Osteoblast (primary cell): ENCODE measurements at regions not wholly inside any gene's neighbourhood (a gene's known extent, or its start where the extent isn't known, plus 50 kb on each side); places are given as distances from the start of the nearest gene placed in this dataset.

Experiments used
- DNase-seq: peaks from one replicate; pipeline ENCODE4 v3.0.0; 2011; ENCODE audit warnings: low spot score, mixed read lengths; ENCODE audit not compliant: insufficient read length; ENCODE audit errors: missing footprints
- H2AFZ ChIP-seq: 2 replicates; pipeline ENCODE4 v1.6.0; 2011; ENCODE audit warnings: mild to moderate bottlenecking, low read length
- H3K27ac ChIP-seq: 2 replicates; pipeline ENCODE4 v1.5.1; 2011; ENCODE audit warnings: mild to moderate bottlenecking, low read depth, low read length, moderate library complexity
- H3K27me3 ChIP-seq: 2 replicates; pipeline ENCODE4 v1.6.0; 2012; ENCODE audit warnings: mild to moderate bottlenecking, control low read depth, inconsistent platforms, low read length, moderate library complexity; ENCODE audit not compliant: insufficient read depth
- H3K36me3 ChIP-seq: 2 replicates; pipeline ENCODE4 v1.5.1; 2011; ENCODE audit warnings: mild to moderate bottlenecking, low read length, control low read depth, moderate library complexity; ENCODE audit not compliant: insufficient read depth
- H3K4me1 ChIP-seq: 2 replicates; pipeline ENCODE4 v1.5.1; 2011; ENCODE audit warnings: mild to moderate bottlenecking, low read length, control low read depth, moderate library complexity; ENCODE audit not compliant: insufficient read depth
- H3K4me2 ChIP-seq: 2 replicates; pipeline ENCODE4 v1.6.0; 2011; ENCODE audit warnings: mild to moderate bottlenecking, low read length; ENCODE audit not compliant: insufficient read depth
- H3K4me3 ChIP-seq: fragments of 200-600 bp; sonication (generic); 3 replicates; pipeline ENCODE4 v1.5.1; 2012; ENCODE audit warnings: mild to moderate bottlenecking, low read length, inconsistent platforms; ENCODE audit not compliant: insufficient read depth
- H3K79me2 ChIP-seq: 2 replicates; pipeline ENCODE4 v1.6.0; 2012; ENCODE audit warnings: mild to moderate bottlenecking, low read length, control low read depth, inconsistent platforms; ENCODE audit not compliant: insufficient read depth
- H3K9me3 ChIP-seq: 2 replicates; pipeline ENCODE4 v1.5.1; 2011; ENCODE audit warnings: low read depth, low read length, control low read depth
- H4K20me1 ChIP-seq: 2 replicates; pipeline ENCODE4 v1.6.0; 2012; ENCODE audit warnings: mild to moderate bottlenecking, low read length, control low read depth; ENCODE audit not compliant: insufficient read depth
- CTCF ChIP-seq: IDR thresholded peaks from 2 replicates; pipeline ENCODE4 v1.5.1; 2011; ENCODE audit warnings: mild to moderate bottlenecking, low read depth, low read length, moderate library complexity; ENCODE audit errors: extremely low read depth

GRCh38 chr4:155079871-155080270, 128.6 kb upstream of the NPY2R start:
- Histone ChIP-seq H3K9me3 (no peaks in the 10 kb centered on the region), H3K4me3 (no peak overlapping the region), H3K4me1 (peaks cover 8% of the 10 kb centered on the region), H3K27me3 (no peaks in the 10 kb centered on the region), H3K36me3 (no peaks in the 10 kb centered on the region), H3K27ac (no peak overlapping the region), H3K79me2 (no peaks in the 10 kb centered on the region), H3K4me2 (no peak overlapping the region), H4K20me1 (no peaks in the 10 kb centered on the region), H2AFZ (no peak overlapping the region)
- TF ChIP-seq CTCF = no peak
- no peak for DNase-seq

- Histone ChIP-seq H3K4me3 (no peak overlapping the region), H3K9me3 (no peaks in the 10 kb centered on the region), H2AFZ (no peak overlapping the region), H3K27me3 (no peaks in the 10 kb centered on the region), H3K79me2 (no peaks in the 10 kb centered on the region), H3K36me3 (no peaks in the 10 kb centered on the region), H3K4me1 (peaks cover 14% of the 10 kb centered on the region), H4K20me1 (no peaks in the 10 kb centered on the region), H3K27ac (no peak overlapping the region), H3K4me2 (no peak overlapping the region)
- DNase-seq = no peak
- TF ChIP-seq CTCF = no peak
These were observed 127.2 kb upstream of the NPY2R start for GRCh38 chr4:155081222-155081621.

- Histone ChIP-seq H3K4me3 (no peak overlapping the region), H3K36me3 (no peaks in the 10 kb centered on the region), H3K9me3 (no peaks in the 10 kb centered on the region), H3K4me1 (peaks cover 10% of the 10 kb centered on the region), H3K4me2 (no peak overlapping the region), H2AFZ (peak overlapping the region; percentile 52), H3K27ac (no peak overlapping the region), H4K20me1 (no peaks in the 10 kb centered on the region), H3K79me2 (no peaks in the 10 kb centered on the region), H3K27me3 (no peaks in the 10 kb centered on the region)
- no peak for DNase-seq
- no peak for TF ChIP-seq CTCF
These were observed 122.4 kb upstream of the NPY2R start for GRCh38 chr4:155085843-155086530.

GRCh38 chr4:155094201-155094820, 114.1 kb upstream of the NPY2R start:
- Histone ChIP-seq H3K4me1 (peaks cover 5% of the 10 kb centered on the region), H3K4me3 (no peak overlapping the region), H4K20me1 (no peaks in the 10 kb centered on the region), H3K4me2 (no peak overlapping the region), H3K36me3 (no peaks in the 10 kb centered on the region), H3K27ac (no peak overlapping the region), H3K79me2 (no peaks in the 10 kb centered on the region), H2AFZ (no peak overlapping the region), H3K9me3 (no peaks in the 10 kb centered on the region), H3K27me3 (no peaks in the 10 kb centered on the region)
- no peak for DNase-seq
- TF ChIP-seq CTCF = no peak
